Psoas muscle (tissue), 7 donors: ENCODE measurements at regions not wholly inside any gene's neighbourhood (a gene's known extent, or its start where the extent isn't known, plus 50 kb on each side); places are given as distances from the start of the nearest gene placed in this dataset.
A peak's percentile ranks its signal among the peaks of the same experiment; 100 is the strongest.

Source experiments
- ATAC-seq, 4 donors: fragments of 200-7000 bp; cut with Tn5 transposase; one replicate each; pipeline ENCODE4 v1.9.1; 2020; ENCODE audit warnings: moderate library complexity in 3 of 4, mild to moderate bottlenecking in 2 of 4
- DNase-seq, 2 donors: peaks; one replicate each; pipeline ENCODE4 v3.0.0-alpha.2; 2020
- H3K27ac ChIP-seq: fragments of 200-600 bp; one replicate; pipeline ENCODE4 v1.8.0; 2022
- H3K27me3 ChIP-seq, 3 donors: fragments of 200-600 bp in 1 of 3; one replicate each; pipeline versions ENCODE4 v1.6.1 to v1.8.0; 2013 to 2022; ENCODE audit warnings: low read length in 2 of 3, mild to moderate bottlenecking in 2 of 3, moderate library complexity in 1 of 3; ENCODE audit not compliant: insufficient read depth in 3 of 3
- H3K36me3 ChIP-seq, 2 donors: fragments of 200-600 bp in 1 of 2; one replicate each; pipeline versions ENCODE4 v1.6.1 to v1.8.0; 2013 to 2022; ENCODE audit warnings: low read depth in 1 of 2, mild to moderate bottlenecking in 1 of 2, moderate library complexity in 1 of 2; ENCODE audit not compliant: insufficient read depth in 1 of 2
- H3K4me1 ChIP-seq: fragments of 200-600 bp; one replicate; pipeline ENCODE4 v1.8.0; 2022
- H3K4me3 ChIP-seq: fragments of 200-600 bp; one replicate; pipeline ENCODE4 v1.8.0; 2022; ENCODE audit warnings: mild to moderate bottlenecking
- H3K9me3 ChIP-seq: fragments of 200-600 bp; one replicate; pipeline ENCODE4 v1.8.0; 2022
- WGBS, 3 donors: extraction: QIAGEN DNeasy Blood & Tissue Kit; methylation state at CpG; one replicate each; pipeline versions ENCODE4 v1.1.6 to v1.1.7; 2013; 5-methylcytosine and 5-hydroxymethylcytosine counted together
- intact Hi-C, 2 donors: fragments of 100-400 bp; cut with DNase I; formaldehyde crosslinking; loops; one replicate each; pipeline versions ENCODE4 v1.11.0 to v1.14.2; 2022
- TF ChIP-seq, protein P1 (sequence below): fragments of 200-600 bp; IDR thresholded peaks from one replicate; pipeline ENCODE4 v1.8.0; 2022; ENCODE audit warnings: antibody characterized with exemption
- donor health status: healthy with polysubstance abuse.
- donor health status: DM: no; HTN: no; CAD: no; lungs with moderate emphysema.
- donor health status: Bipolar disorder and iron deficiency.
- donor health status: healthy.
- donor health status: DM: yes; HTN: yes; CAD: no.
- donor health status: DM: no; HTN: no; CAD: no.
- donor health status: DM: yes; HTN: yes; CAD: no.

DNA sequence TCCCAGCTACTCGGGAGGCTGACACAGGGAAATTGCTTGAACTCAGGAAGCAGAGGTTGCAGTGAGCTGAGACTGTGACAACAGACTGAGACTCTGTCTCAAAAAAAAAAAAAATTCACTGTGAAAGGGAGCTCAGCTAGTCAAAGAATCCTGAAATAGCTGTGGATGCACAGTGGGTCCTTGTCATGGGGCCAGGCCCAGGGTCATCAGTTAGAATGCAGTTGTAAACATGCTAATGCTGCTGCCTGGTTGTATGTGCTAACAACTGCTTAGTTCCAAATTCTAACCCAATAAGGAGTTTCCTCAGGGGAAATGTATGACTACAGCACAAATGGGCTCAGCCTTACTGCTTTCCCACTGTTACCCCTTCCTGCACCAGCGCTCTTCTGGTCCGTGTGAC, 84.0 kb downstream of the PALM2AKAP2 start:
- Histone ChIP-seq H3K4me3 (no peak overlapping the region), H3K27ac (no peak overlapping the region), H3K27me3 (peaks cover 0 to 3% (median 0%) of the 10 kb centered on the region in 3 donors), H3K9me3 (no peaks in the 10 kb centered on the region), H3K36me3 (no peaks in the 10 kb centered on the region), H3K4me1 (peaks cover 17% of the 10 kb centered on the region)
- intact Hi-C loops = no loop called here
- 80 to 87% (median 86%) methylated on average over 3 of the region's 3 CpGs for whole genome bisulfite sequencing, 3 donors
- TF ChIP-seq, protein P1, sequence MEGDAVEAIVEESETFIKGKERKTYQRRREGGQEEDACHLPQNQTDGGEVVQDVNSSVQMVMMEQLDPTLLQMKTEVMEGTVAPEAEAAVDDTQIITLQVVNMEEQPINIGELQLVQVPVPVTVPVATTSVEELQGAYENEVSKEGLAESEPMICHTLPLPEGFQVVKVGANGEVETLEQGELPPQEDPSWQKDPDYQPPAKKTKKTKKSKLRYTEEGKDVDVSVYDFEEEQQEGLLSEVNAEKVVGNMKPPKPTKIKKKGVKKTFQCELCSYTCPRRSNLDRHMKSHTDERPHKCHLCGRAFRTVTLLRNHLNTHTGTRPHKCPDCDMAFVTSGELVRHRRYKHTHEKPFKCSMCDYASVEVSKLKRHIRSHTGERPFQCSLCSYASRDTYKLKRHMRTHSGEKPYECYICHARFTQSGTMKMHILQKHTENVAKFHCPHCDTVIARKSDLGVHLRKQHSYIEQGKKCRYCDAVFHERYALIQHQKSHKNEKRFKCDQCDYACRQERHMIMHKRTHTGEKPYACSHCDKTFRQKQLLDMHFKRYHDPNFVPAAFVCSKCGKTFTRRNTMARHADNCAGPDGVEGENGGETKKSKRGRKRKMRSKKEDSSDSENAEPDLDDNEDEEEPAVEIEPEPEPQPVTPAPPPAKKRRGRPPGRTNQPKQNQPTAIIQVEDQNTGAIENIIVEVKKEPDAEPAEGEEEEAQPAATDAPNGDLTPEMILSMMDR = no peak
- no peak for ATAC-seq
- DNase-seq = no peak

DNA sequence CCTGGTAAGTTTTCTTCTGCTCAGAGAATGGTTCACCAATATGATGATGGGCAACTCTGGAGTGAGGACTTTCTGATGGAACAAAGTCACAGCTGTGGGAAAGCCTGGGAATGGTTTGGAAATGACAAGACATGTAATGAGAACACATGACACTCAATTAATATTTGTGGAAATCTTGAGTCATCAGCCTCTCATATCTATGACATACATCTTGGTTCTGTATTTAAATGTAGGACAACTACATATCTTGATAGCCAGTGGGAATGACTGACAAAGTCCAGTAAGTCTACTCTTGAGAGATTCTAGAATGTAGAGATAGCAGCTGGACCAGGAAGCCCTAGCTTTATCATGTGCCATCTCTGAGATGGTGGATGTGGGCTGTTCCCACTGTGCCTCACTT, 85.5 kb downstream of the PALM2AKAP2 start:
- peaks cover 0 to 3% (median 0%) of the 10 kb centered on the region in 3 donors for H3K27me3 ChIP-seq
- H3K9me3 ChIP-seq = no peaks in the 10 kb centered on the region
- no peaks in the 10 kb centered on the region for H3K36me3 ChIP-seq
- no peak overlapping the region for H3K27ac ChIP-seq
- intact Hi-C loops = no loop called here
- TF ChIP-seq, protein P1 = no peak
- no peak overlapping the region for H3K4me3 ChIP-seq
- no peak for ATAC-seq
- DNase-seq = no peak
- peaks cover 17% of the 10 kb centered on the region for H3K4me1 ChIP-seq

DNA sequence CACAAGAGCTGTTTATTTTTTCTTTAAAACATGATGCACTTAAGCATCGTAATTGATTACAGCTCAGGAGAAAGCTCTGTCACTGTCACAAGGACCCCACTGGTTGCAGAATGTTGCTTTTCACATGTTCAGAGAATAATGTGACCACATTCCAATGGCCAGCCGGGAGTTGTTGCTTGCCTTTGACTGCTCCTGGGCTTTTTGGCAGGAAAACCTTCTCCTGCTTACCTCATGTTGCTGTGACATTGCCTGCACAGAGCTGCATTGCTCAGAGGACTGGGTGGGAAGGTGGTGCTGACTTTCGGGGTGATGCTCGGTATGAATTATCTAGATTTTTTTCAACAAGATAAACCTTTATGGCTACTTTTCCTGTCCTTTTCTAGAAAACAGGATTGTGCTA, 88.2 kb downstream of the PALM2AKAP2 start:
- Histone ChIP-seq H3K4me3 (no peak overlapping the region), H3K4me1 (peaks cover 17% of the 10 kb centered on the region), H3K9me3 (no peaks in the 10 kb centered on the region), H3K27me3 (no peaks in the 10 kb centered on the region), H3K27ac (no peak overlapping the region), H3K36me3 (no peaks in the 10 kb centered on the region)
- TF ChIP-seq, protein P1 = no peak
- no peak for ATAC-seq
- DNase-seq = no peak
- 53 to 59% (median 58%) methylated on average over 4 of the region's 4 CpGs for WGBS, 3 donors
- intact Hi-C loops = no loop called here

DNA sequence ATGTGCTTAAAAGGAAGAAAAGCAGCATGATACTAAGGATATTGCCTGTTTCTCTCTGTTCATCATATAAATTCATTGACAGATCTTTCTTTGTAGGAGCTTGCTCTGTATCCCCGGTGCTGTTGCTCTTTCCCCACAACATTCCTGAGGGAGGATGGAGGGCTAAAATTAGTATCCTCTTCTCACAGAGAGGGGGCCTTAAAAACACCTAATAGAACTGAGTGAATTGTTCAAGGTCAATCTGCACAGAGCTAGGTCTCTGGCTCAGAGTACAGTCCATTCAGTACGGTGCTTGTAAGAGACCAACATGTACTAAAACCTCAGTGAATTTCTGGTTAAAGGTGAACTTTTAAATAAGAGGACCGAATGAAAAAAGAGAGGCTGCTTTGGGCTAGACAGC, 88.7 kb downstream of the PALM2AKAP2 start:
- H3K9me3 ChIP-seq = no peaks in the 10 kb centered on the region
- TF ChIP-seq, protein P1 = no peak
- ATAC-seq = peak in 1 of 4 donors; percentile 43
- intact Hi-C loops = no loop called here
- H3K27ac ChIP-seq = no peak overlapping the region
- H3K36me3 ChIP-seq = no peaks in the 10 kb centered on the region
- H3K27me3 ChIP-seq = no peaks in the 10 kb centered on the region
- no peak for DNase-seq
- H3K4me3 ChIP-seq = no peak overlapping the region
- 49 to 57% (median 50%) methylated on average over 3 of the region's 3 CpGs for WGBS, 3 donors
- peaks cover 17% of the 10 kb centered on the region for H3K4me1 ChIP-seq

DNA sequence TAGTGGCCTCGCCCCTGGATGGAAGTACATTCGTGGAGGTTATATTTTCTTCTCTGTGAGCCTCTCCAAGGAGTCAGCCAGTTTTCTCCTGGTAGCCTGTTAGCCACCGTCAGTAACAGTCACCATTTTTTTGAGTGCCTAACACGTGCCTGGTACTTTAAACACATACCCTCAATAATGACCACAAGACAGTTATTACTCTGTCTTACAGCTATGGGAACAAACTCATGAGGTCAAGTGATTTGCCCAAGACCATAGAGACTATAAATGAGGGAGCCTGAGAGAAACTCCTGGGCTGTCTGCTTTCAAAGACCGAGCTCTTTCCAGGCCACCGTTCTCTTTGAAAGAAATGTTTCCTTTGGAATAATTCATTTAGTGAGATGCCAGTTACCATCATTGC, 90.4 kb downstream of the PALM2AKAP2 start:
- TF ChIP-seq, protein P1 = no peak
- Histone ChIP-seq H3K27me3 (peaks cover 0 to 3% (median 0%) of the 10 kb centered on the region in 3 donors), H3K4me1 (peaks cover 17% of the 10 kb centered on the region), H3K9me3 (no peaks in the 10 kb centered on the region), H3K36me3 (no peaks in the 10 kb centered on the region), H3K27ac (no peak overlapping the region), H3K4me3 (no peak overlapping the region)
- ATAC-seq (no peak), DNase-seq (no peak)
- intact Hi-C loops = loop anchor here in 1 of 2 donors (1.0 kb wide), 1 partner anchor 36 kb away; no protein-coding TSS in a partner anchor
- WGBS, 3 donors = 77 to 79% (median 77%) methylated on average over 6 of the region's 6 CpGs
